ENCODE measurements at regions not wholly inside any gene's neighbourhood (a gene's known extent, or its start where the extent isn't known, plus 50 kb on each side); places are given as distances from the start of the nearest gene placed in this dataset.

GRCh38 chrX:7606039-7606652 lies 236.8 kb upstream of the VCX start:
- Histone ChIP-seq H3K79me2 (ENCODE audit: insufficient read depth, low read length) (no peaks in the 10 kb centered on the region), H2AFZ (ENCODE audit: low read length) (no peak overlapping the region), H3K27me3 (ENCODE audit: control insufficient read depth in 1 of 2, insufficient read depth in 2 of 2, low read length in 2 of 2) (no peaks in the 10 kb centered on the region), H3K27ac (ENCODE audit: extremely low read length, insufficient read depth, low read length) (no peak overlapping the region), H3K9me3 (ENCODE audit: low read length) (no peaks in the 10 kb centered on the region; the same call in 1 of the 2 replicates), H3K9ac (ENCODE audit: insufficient read depth, low read depth, low read length) (no peak overlapping the region), H3K4me3 (replicated peaks in 1 of 3; ENCODE audit: insufficient read depth in 1 of 3, low read depth in 2 of 3, low read length in 3 of 3) (no peak overlapping the region), H3K4me2 (ENCODE audit: low read depth, low read length) (no peak overlapping the region), H3K36me3 (replicated peaks in 1 of 2; ENCODE audit: control insufficient read depth in 1 of 2, insufficient read depth in 2 of 2, low read length in 2 of 2) (no peaks in the 10 kb centered on the region), H3K4me1 (ENCODE audit: insufficient read depth, low read length) (no peaks in the 10 kb centered on the region), H4K20me1 (ENCODE audit: insufficient read depth, low read length) (no peaks in the 10 kb centered on the region)
- BruUV-seq (replicated peaks) = no TSS peak
- ATAC-seq (no peak), DNase-seq (ENCODE audit: low spot score) (no peak), FAIRE-seq (no peak)
- CTCF ChIA-PET (ENCODE audit: low intra/inter-chr PET ratio, low total read pairs) = no interaction called here
- in situ Hi-C loops (cut with HindIII; ENCODE audit: extremely low pct_ligation_motif_present, low pct_unique_long_range_greater_than_20kb) (no loop called here), intact Hi-C loops (cut with micrococcal nuclease; ENCODE audit: unreplicated experiment) (no loop called here)
- WGBS (ENCODE audit: low lambda C conversion rate) = 1% methylated on average over 7 of the region's 7 CpGs
- TF ChIP-seq FOXO4 (CRISPR knock-in tag; conservative IDR thresholded peaks at IDR 0.05) (no peak), ZNF672 (CRISPR knock-in tag; IDR thresholded peaks at IDR 0.05) (no peak)
- POLR2A ChIA-PET = no interaction called here

GRCh38 chrX:7603387-7603786 lies 239.6 kb upstream of the VCX start:
- CTCF ChIA-PET (ENCODE audit: low intra/inter-chr PET ratio, low total read pairs) = no interaction called here
- POLR2A ChIA-PET = no interaction called here
- H3K79me2 ChIP-seq (ENCODE audit: insufficient read depth, low read length) = no peaks in the 10 kb centered on the region
- H2AFZ ChIP-seq (ENCODE audit: low read length) = no peak overlapping the region
- no peaks in the 10 kb centered on the region for H3K36me3 ChIP-seq (replicated peaks in 1 of 2; ENCODE audit: control insufficient read depth in 1 of 2, insufficient read depth in 2 of 2, low read length in 2 of 2)
- in situ Hi-C loops (cut with HindIII; ENCODE audit: extremely low pct_ligation_motif_present, low pct_unique_long_range_greater_than_20kb) = no loop called here
- no peak overlapping the region for H3K9ac ChIP-seq (ENCODE audit: insufficient read depth, low read depth, low read length)
- H3K27me3 ChIP-seq (ENCODE audit: control insufficient read depth in 1 of 2, insufficient read depth in 2 of 2, low read length in 2 of 2) = no peaks in the 10 kb centered on the region
- 13% methylated on average over 1 of the region's 2 CpGs for WGBS (ENCODE audit: low lambda C conversion rate)
- no peak overlapping the region for H3K4me3 ChIP-seq (replicated peaks in 1 of 3; ENCODE audit: insufficient read depth in 1 of 3, low read depth in 2 of 3, low read length in 3 of 3)
- FAIRE-seq (no peak), DNase-seq (ENCODE audit: low spot score) (no peak), ATAC-seq (no peak)
- no peaks in the 10 kb centered on the region; the same call in 1 of the 2 replicates for H3K9me3 ChIP-seq (ENCODE audit: low read length)
- TF ChIP-seq PCBP2 (optimal IDR thresholded peaks at IDR 0.05; ENCODE audit: low read depth, low read length, poor library complexity, severe bottlenecking) (no peak), TCF12 (IDR thresholded peaks at IDR 0.05) (no peak), TCF12 (CRISPR knock-in tag; IDR thresholded peaks at IDR 0.05) (no peak), ZNF513 (CRISPR knock-in tag; conservative IDR thresholded peaks at IDR 0.05) (no peak), ATF7 (IDR thresholded peaks at IDR 0.05) (no peak), ATF7 (CRISPR knock-in tag; IDR thresholded peaks at IDR 0.05) (no peak), NFKBIZ (CRISPR knock-in tag; IDR thresholded peaks at IDR 0.05) (no peak), ZNF720 (CRISPR knock-in tag; IDR thresholded peaks at IDR 0.05) (no peak), MXI1 (IDR thresholded peaks at IDR 0.05; ENCODE audit: borderline replicate concordance, low read depth, low read length) (no peak), NFKB2 (CRISPR knock-in tag; IDR thresholded peaks at IDR 0.05; ENCODE audit: borderline replicate concordance) (no peak), ZBTB21 (CRISPR knock-in tag; IDR thresholded peaks at IDR 0.05) (no peak), ZNF572 (CRISPR knock-in tag; IDR thresholded peaks at IDR 0.05) (no peak)
- no peak overlapping the region for H3K4me2 ChIP-seq (ENCODE audit: low read depth, low read length)
- no peak overlapping the region for H3K27ac ChIP-seq (ENCODE audit: extremely low read length, insufficient read depth, low read length)
- H4K20me1 ChIP-seq (ENCODE audit: insufficient read depth, low read length) = no peaks in the 10 kb centered on the region
- no TSS peak for BruUV-seq (replicated peaks)
- intact Hi-C loops (cut with micrococcal nuclease; ENCODE audit: unreplicated experiment) = no loop called here
- no peaks in the 10 kb centered on the region for H3K4me1 ChIP-seq (ENCODE audit: insufficient read depth, low read length)

Measured in HepG2 (cell line).